ENCODE measurements at regions not wholly inside any gene's neighbourhood (a gene's known extent, or its start where the extent isn't known, plus 50 kb on each side); places are given as distances from the start of the nearest gene placed in this dataset.
"Not testable (repeated sequence)": the region's sequence is repeated elsewhere in the genome, so short reads cannot be mapped to it uniquely, and the experiment has no call there.

- DNase-seq (ENCODE audit: low read depth in 2 of 2), result no peak
Measured at GRCh38 chr10:4239186-4239585, 454.2 kb upstream of the KLF6 start.

- DNase-seq (ENCODE audit: low read depth in 2 of 2), result not testable (repeated sequence)
Measured at GRCh38 chr10:4236905-4237304, 451.9 kb upstream of the KLF6 start.

- DNase-seq (ENCODE audit: low read depth in 2 of 2), result no peak
Measured at GRCh38 chr10:4234661-4235060, 449.7 kb upstream of the KLF6 start.

- DNase-seq (ENCODE audit: low read depth in 2 of 2), result no peak
Measured at GRCh38 chr10:4231439-4231838, 446.4 kb upstream of the KLF6 start.

- DNase-seq (ENCODE audit: low read depth in 2 of 2), result no peak
Measured at GRCh38 chr10:4230036-4230435, 445.0 kb upstream of the KLF6 start.

- no peak for DNase-seq (ENCODE audit: low read depth in 2 of 2)
Measured at GRCh38 chr10:4229106-4229505, 444.1 kb upstream of the KLF6 start.

GRCh38 chr10:4227586-4227985, 442.6 kb upstream of the KLF6 start:
- no peak for DNase-seq (ENCODE audit: low read depth in 2 of 2)

GRCh38 chr10:4226941-4227540, 442.0 kb upstream of the KLF6 start:
- no peak for DNase-seq (ENCODE audit: low read depth in 2 of 2)

GRCh38 chr10:4224178-4224577, 439.2 kb upstream of the KLF6 start:
- DNase-seq (ENCODE audit: low read depth in 2 of 2), result no peak

- DNase-seq (ENCODE audit: low read depth in 2 of 2), result not testable (repeated sequence)
Measured at GRCh38 chr10:4221310-4221709, 436.3 kb upstream of the KLF6 start.

- no peak for DNase-seq (ENCODE audit: low read depth in 2 of 2)
Measured at GRCh38 chr10:4219901-4220300, 434.9 kb upstream of the KLF6 start.

GRCh38 chr10:4217653-4218052, 432.6 kb upstream of the KLF6 start:
- no peak for DNase-seq (ENCODE audit: low read depth in 2 of 2)

GRCh38 chr10:4217187-4217586, 432.2 kb upstream of the KLF6 start:
- no peak for DNase-seq (ENCODE audit: low read depth in 2 of 2)

- no peak for DNase-seq (ENCODE audit: low read depth in 2 of 2)
Measured at GRCh38 chr10:4216726-4217125, 431.7 kb upstream of the KLF6 start.

- no peak for DNase-seq (ENCODE audit: low read depth in 2 of 2)
Measured at GRCh38 chr10:4215963-4216575, 431.1 kb upstream of the KLF6 start.

- no peak for DNase-seq (ENCODE audit: low read depth in 2 of 2)
Measured at GRCh38 chr10:4215485-4215884, 430.5 kb upstream of the KLF6 start.

- DNase-seq (ENCODE audit: low read depth in 2 of 2), result no peak
Measured at GRCh38 chr10:4214908-4215307, 429.9 kb upstream of the KLF6 start.

- DNase-seq (ENCODE audit: low read depth in 2 of 2), result no peak
Measured at GRCh38 chr10:4213441-4213840, 428.4 kb upstream of the KLF6 start.

GRCh38 chr10:4212111-4212630, 427.2 kb upstream of the KLF6 start:
- DNase-seq (ENCODE audit: low read depth in 2 of 2), result no peak

GRCh38 chr10:4208499-4208898, 423.5 kb upstream of the KLF6 start:
- no peak for DNase-seq (ENCODE audit: low read depth in 2 of 2)

GRCh38 chr10:4205113-4205512, 420.1 kb upstream of the KLF6 start:
- no peak for DNase-seq (ENCODE audit: low read depth in 2 of 2)

GRCh38 chr10:4202938-4203337, 417.9 kb upstream of the KLF6 start:
- no peak for DNase-seq (ENCODE audit: low read depth in 2 of 2)
